PC-3 (cell line): ENCODE measurements at regions not wholly inside any gene's neighbourhood (a gene's known extent, or its start where the extent isn't known, plus 50 kb on each side); places are given as distances from the start of the nearest gene placed in this dataset.

ENCODE experiments used
- EZH2 ChIP-seq: fragments of 300-600 bp; sonication (generic); IDR thresholded peaks from one replicate; pipeline ENCODE4 v1.6.1; 2017; ENCODE audit warnings: antibody characterized with exemption, mild to moderate bottlenecking, low read length; ENCODE audit not compliant: unreplicated experiment
- EZH2phosphoT487 ChIP-seq: fragments of 300-600 bp; sonication (generic); IDR thresholded peaks from 2 replicates; pipeline ENCODE4 v1.6.1; 2018; ENCODE audit warnings: mild to moderate bottlenecking, antibody characterized with exemption, low read length, borderline replicate concordance
- TF ChIP-seq, protein P1 (sequence below): fragments of 300-600 bp; sonication (generic); conservative IDR thresholded peaks from 2 replicates; pipeline ENCODE4 v1.5.1; 2017; ENCODE audit warnings: antibody characterized with exemption, low read depth, mild to moderate bottlenecking, low read length

DNA sequence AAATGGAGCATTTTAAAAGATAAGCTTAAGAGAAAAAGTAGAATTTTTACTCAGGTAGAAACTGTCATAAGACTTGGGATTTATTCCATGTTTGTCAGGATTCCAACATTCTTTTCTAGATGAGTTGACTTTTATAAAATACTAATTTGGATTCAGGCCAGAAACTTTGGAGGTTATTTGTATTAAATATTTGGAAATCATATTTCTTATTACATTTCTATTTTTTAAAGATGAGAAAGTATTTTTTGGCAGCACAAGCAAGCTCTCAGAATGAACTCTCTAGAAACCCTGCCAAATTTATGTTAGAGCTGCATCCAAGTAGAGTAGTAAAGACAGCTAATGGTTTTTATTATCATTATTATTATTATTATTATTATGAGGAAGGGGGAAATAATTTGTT lies 1014.9 kb upstream of the GJE1 start:
- TF ChIP-seq, protein P1, sequence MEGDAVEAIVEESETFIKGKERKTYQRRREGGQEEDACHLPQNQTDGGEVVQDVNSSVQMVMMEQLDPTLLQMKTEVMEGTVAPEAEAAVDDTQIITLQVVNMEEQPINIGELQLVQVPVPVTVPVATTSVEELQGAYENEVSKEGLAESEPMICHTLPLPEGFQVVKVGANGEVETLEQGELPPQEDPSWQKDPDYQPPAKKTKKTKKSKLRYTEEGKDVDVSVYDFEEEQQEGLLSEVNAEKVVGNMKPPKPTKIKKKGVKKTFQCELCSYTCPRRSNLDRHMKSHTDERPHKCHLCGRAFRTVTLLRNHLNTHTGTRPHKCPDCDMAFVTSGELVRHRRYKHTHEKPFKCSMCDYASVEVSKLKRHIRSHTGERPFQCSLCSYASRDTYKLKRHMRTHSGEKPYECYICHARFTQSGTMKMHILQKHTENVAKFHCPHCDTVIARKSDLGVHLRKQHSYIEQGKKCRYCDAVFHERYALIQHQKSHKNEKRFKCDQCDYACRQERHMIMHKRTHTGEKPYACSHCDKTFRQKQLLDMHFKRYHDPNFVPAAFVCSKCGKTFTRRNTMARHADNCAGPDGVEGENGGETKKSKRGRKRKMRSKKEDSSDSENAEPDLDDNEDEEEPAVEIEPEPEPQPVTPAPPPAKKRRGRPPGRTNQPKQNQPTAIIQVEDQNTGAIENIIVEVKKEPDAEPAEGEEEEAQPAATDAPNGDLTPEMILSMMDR: no peak
- TF ChIP-seq EZH2phosphoT487 (no peak), EZH2 (no peak)
